ENCODE measurements at regions not wholly inside any gene's neighbourhood (a gene's known extent, or its start where the extent isn't known, plus 50 kb on each side); places are given as distances from the start of the nearest gene placed in this dataset.

DNA sequence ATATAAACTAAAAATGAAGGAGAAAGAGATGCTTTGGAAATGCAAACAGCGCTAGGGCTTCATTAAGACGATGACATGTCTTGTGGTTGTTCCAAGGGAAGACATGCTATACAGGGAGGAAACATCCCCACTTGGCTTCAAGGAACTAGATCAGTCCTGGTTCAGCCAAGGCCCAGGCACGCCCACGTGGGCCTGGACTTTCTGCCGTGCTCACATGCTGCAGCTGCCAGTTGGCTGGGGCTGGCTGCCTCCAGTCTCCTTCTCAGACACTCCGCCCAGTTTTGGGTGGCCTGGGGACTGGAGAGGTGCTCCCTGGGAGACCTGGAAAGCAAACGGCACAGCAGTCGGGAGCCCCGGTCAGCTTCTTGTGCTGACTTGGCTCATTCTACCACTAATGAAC lies 109.6 kb downstream of the GLI2 start:
- peak; percentile 76 for DNase-seq
- intact Hi-C loops (cut with DNase I), result no loop called here
- peak; percentile 69 to 84 for ATAC-seq

DNA sequence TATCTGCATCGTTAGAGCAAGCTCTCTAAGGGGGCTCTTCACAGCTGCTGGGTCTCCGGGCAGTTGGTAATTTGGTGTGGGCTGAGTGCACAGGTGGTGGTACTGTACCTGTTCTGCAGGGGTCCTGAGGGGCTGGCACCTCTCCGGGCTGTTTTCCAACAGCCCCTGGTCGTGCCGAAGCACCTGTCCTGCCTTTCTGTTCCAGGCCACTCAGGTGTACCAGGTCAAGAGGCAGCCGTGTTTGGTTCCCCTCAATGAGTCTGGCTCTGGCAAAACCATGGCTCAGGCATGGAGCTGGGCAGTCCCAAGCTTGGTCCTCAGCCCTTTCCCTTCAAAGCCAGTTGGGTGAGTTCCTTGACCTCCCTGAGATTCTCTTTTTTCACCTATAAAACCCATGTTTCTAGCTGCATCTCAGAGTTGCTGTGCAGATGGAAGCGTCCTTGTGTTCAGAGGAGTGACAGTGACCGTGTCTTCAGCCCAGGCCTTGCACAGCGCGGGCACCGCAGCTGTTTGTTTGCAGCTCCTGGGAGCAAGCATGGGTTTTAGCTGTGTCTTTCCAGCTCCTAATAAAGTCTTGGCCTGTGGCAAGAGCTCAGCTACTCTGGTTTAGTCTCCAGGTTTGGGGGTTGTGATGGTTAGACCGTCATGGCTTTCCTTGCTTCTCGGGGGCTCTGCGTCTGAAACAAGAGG lies 110.9 kb downstream of the GLI2 start:
- no peak for DNase-seq
- intact Hi-C loops (cut with DNase I), result no loop called here
- ATAC-seq, result no peak

DNA sequence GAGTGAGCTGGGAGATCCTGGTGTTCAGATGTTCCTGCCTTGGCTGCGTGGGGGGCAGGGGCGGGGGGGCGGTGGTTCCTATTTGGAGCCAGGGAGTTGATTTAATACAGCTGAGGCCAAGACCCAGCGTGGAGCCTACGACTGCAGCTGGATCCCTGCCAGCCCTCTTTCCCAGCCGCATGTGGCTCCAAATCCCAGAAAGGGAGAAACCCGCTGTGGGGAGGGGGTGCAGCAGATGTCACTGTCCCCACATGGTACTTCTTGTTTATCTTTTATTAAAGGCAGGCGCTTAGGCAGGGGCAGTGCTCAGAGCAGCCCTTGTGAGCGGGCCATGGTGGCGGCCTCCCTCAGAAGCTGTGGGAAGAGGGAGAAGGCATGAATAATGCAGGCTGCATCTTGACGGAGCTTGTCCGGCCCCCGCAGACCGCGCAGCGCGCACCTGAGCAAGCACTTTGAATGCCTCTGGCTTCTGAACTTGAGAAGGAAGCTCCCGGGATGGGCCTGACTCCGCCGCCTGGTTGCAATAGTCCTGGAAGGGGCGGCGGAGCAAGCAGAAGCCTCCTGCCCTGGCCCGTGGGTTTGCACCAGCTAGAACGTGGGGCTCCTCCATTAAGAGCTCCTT lies 112.1 kb downstream of the GLI2 start:
- intact Hi-C loops (cut with DNase I), result no loop called here
- ATAC-seq (no peak), DNase-seq (no peak)

DNA sequence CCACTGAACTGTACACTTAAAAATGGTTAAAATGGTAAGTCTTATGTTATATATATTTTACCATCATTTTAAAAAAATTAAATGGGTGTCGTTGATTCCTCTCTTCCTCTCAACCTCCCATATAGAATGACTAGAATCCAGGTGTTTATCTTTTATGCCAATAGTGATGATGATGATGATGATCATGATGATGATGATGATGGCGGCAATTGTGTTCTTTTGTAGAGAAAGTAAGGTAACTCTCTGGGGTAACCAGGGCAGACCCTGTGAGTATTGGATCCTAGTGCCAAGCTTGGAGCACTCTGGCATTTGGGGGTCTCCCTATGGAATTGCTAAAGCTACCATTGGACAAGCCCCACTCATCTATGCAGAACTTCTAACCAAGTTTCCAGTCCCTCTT lies 113.6 kb downstream of the GLI2 start:
- DNase-seq, result no peak
- ATAC-seq, result no peak
- intact Hi-C loops (cut with DNase I), result no loop called here

DNA sequence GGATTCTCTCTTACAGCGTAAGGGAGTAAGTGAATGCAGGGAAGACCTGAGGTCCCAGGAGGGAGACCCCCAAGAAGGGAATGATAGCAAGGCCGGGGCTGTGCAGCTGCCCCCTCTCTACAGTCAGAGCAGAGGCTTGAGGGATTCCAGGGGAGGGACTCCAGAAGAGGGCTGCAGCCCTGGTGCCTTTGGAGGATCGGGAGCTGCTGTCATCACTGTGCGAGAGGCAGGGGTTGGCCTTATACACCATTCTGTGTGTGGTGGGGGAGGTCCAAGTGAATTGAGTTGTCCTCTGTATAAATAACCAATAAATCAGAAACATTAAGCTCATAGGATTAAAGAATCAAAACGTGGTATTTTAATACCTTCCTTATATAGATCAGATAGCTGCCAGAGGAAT lies 114.9 kb downstream of the GLI2 start:
- DNase-seq, result no peak
- no peak for ATAC-seq
- intact Hi-C loops (cut with DNase I), result no loop called here

DNA sequence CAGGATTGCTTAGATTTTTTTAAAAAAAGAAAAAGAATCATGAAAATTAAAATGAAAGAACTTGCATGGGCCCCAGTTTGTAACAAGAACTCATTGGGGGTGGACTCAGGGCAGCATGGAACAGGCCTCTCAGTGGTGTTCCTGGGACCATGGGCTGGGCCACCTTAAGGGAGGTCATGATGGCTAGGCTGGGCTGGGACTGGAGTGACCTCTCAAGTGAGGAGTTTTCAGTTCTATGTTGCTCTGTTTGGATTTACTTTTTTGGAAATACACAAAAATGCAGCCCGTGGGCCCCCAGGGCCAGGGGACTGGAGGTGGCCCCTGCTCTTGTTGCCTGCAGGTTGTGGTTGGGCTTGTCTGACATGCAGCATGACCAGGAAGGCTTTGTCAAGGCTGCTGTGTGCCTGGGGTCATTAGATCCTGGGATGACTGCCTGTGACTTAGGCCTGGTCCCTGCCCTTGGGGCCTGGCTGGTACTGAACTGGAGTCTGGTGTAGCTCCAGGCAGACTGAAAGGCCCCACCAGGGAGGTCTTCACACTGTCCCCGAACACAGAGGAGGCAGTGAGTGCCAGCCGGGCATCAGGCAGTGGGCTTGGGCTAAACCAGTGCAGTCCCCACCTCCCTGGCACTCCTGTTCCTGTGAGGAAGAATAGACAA lies 115.6 kb downstream of the GLI2 start:
- no peak for DNase-seq
- ATAC-seq, result no peak
- intact Hi-C loops (cut with DNase I), result no loop called here

DNA sequence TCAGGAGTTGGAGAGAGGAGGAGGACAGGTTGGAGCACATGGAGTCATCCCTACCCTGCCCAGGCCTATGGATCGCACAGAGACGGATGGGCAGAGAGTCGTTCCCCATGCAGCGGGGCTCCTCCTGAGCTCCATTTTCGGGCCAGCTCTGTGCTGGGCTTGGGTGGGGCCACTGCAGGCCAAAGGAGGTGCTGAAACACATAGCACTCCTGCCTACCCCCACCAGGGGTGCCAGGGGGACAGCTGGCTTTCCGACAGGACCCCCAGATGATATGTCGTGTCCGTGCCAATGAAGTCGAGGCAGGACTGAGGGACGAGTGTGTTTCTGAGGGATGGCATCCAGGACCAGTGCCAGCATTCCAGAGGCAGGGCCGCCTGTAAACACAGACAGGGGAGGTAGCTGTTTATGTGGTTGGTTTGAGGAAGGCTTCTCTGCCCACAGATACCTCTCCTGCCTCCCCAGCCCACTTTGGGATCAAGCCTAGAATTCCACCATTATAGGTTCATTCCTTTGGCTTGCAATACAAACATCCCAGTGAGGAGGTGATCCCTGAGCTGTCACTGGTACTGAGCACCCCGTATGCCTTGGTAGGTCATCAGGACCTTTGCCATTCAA lies 116.6 kb downstream of the GLI2 start:
- DNase-seq, result no peak
- no peak for ATAC-seq
- intact Hi-C loops (cut with DNase I), result no loop called here

DNA sequence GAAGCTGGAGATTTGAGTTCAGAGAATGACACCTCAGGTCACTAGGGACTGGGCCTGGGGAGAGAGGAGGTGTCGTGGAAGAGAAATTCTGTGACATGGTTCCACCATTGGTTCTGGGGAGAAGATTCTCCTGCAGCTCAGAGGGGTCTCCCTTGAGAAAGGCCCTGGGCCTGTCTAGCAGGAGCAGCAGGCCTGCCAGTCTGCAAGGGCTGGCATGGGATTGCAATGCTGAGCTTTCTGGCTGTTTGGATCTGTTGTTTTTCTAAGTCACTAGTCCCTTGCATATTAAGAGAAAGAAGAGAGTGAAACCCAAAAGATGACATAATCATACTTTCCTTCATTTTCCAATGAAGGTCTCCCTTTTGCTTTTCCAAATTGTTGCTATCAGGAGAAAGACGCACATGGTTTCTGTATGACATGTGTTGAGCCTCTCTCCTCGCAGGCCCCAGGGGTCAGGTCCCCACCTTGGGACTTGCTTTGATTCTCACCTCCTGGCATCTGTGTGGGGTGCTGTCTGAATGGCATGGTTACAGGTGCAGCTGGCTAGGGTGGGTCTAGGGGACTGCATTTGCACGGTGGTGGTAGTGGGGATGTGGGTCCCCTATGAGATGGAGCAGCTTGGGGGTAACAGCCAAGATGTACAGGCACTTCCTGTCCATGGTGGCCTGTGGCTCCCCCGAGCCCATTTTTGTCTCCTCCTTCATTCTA lies 117.8 kb downstream of the GLI2 start:
- DNase-seq (no peak), ATAC-seq (no peak)
- intact Hi-C loops (cut with DNase I), result no loop called here

DNA sequence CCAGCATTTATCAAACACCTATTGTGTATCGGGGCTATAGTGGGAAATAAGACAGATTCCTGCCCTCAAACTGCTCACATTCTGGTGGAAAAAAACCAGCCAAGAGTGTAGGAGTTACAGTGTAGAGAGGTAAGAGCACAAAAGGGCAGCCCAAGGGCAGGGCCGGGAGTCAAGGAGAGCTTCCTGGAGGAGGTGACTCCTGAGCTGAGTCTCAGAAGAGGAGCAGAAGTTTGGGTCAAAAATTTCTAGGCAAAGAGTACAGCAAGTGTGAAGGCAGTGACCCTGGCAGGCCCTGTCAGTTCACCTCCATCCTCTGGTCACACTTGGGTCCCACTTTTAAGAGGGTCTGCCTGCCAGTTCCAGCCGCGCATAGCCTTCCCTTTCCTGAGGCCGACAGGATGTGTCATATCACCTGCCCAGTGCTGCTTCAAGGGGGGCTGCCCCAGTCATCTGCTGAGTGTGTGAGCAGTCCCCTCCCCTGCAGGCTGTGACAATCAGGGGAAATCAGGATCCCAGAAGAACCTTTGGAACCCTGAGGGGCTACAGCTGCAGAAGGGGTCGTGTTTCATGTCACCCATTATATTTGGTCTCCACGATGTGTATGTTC lies 118.4 kb downstream of the GLI2 start:
- no peak for DNase-seq
- ATAC-seq, result no peak
- intact Hi-C loops (cut with DNase I), result no loop called here

DNA sequence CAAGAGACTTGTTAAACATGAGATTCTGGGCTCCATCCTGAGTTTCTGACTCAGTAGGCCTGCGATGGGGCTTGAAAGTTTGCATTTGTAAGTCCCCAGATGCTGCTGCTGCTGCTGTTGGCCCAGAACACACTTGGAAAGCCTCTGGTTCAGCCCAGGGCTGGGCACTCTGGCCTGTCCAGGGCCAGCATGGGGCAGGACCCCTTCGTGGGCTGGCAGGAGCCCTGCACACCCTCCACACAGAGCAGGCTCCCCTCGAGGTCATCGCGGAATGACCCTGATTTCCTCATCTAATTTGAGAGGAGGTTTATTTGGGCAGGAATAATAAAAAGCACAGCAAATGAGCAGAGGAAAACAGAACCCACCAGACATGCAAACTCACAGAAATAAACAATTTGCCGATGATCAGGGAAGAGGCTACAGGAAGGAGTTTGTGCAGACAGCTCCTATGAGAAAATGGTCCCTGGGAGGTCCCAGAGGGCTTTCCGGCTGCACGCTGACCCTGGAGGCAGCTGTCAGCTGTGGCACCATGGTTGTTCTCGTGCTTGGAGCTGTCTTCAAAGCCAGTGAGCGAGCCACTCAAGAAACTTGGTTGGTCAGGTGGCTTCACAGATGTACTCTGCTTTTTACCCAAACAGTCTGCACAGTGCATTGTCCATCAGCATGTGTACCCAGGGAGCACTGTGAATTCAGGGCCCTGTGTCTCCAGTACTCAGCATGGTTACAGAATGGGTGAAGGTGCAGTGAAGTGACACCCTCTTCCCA lies 119.3 kb downstream of the GLI2 start:
- DNase-seq (no peak), ATAC-seq (no peak)
- intact Hi-C loops (cut with DNase I), result no loop called here

DNA sequence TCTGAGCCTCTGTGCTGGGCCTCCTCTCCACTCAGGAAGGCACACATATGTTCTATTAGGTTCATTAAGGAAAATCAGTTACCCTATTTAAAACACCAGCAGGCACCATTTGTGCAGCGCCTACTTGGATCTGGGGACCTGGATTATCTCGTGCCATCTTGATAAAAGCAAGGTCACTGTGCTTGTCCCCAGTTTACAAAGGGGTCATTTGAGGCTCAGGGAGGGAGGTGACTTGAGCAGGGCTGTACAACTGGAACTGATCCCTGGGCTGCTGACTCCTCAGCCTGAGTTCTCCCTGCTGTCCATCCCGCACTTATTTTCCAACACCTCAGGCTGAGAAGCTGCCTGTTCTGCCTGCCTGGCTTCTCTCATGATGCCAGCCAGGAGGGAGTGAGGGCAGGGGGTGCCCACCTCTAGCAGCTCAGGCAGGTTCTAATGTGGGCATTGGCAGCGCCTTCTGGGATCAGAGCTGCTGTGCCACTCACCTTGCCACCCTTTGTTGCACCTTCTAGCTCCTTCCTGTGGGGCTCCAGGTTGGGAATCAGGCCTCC lies 120.3 kb downstream of the GLI2 start:
- no peak for DNase-seq
- intact Hi-C loops (cut with DNase I), result no loop called here
- ATAC-seq, result no peak

DNA sequence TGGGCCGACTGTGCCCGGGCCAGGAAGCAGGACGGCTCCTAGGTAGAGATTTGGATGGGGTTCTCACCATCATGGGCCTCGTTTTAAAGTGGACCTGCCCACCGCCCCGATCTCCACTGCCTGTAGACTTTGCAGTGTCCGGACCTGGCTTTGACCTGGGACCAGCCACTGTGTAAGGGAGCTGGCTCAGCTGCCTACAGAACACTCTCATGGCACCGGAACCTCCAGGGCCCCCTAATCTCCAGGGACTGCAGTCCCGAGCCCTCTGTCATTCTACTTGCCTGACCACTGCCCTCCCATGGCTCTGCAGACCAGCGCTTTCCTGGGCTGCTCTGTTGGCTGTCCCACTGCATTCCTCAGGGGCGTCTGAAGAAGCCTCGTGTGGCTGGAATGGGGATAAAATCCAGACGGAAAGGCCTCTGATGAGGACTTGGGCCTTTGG lies 120.8 kb downstream of the GLI2 start:
- ATAC-seq (peak in 1 of 2 donors; percentile 62), DNase-seq (no peak)
- intact Hi-C loops (cut with DNase I), result no loop called here

DNA sequence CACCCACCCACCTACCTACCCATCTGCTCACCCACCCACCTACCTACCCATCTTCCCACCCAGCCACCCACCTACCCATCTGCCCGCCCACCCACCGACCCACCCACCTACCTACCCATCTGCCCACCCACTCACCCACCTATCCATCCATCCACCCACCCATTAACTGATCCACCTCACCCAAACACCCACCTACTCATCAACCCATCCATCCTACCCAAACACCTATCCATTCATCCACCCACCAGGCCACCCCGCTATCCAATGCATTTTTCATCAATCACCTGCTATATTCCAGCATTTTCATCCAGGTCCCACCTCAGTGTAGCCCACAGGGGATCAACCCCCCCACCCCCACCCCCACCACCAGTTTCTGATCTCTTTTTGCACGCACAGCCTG lies 121.8 kb downstream of the GLI2 start:
- intact Hi-C loops (cut with DNase I), result no loop called here
- DNase-seq, result no peak
- ATAC-seq, result no peak

DNA sequence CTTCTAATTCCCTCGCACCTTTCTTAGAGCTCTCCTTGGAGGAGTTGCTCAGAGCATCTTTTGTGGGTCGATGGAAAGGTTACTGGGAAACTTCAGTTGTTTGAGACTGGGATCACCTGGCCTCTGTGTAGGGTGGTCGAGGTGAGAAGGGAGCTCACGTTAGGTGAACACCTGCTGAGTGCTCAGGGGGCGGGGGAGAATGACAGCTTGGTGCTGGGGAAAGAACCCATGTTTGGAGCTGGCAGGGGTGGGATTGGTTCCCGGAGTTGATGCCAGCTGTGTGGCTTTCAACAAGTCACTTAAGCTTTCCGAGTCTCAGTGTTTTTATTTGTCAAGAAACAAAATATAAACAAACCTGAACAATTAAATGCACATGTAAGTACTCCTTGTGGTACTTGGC lies 122.3 kb downstream of the GLI2 start:
- intact Hi-C loops (cut with DNase I), result no loop called here
- DNase-seq (no peak), ATAC-seq (no peak)

DNA sequence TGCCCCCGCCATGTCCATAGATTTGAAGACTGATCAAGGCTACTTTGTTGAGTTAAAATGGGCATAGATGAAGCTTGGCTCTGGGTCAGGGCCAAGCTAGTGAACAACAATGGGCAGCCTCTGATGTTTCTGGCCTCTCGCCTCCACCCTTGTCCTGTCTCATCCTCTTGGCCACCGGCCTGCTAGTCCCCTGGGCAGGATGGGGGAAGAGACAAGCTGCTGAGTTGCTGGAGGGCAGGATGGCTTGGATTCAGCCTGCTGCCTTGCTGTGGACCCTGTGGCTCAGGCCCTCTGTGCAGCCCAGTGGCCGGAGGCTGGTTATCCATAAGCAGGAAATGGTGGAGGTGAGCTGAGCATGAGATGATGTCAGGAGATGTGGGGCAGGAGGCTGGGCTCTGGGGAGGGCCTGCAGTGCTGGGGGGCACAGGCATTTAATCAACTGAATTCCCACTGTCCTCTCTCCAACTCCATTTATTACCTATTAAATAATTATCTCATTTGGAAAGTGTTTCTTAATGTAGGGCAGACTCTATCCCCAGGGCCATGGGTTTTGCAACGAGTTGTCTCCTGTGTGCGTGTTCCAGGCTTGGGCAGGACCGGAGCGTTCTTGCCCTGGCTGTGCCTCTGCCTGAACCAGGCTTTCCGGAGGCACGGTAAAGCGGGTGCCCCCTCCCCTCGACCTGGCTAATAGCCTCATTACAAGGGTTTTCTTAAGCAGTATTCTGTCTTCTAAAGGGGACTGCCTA lies 122.9 kb downstream of the GLI2 start:
- DNase-seq (no peak), ATAC-seq (no peak)
- intact Hi-C loops (cut with DNase I), result no loop called here

DNA sequence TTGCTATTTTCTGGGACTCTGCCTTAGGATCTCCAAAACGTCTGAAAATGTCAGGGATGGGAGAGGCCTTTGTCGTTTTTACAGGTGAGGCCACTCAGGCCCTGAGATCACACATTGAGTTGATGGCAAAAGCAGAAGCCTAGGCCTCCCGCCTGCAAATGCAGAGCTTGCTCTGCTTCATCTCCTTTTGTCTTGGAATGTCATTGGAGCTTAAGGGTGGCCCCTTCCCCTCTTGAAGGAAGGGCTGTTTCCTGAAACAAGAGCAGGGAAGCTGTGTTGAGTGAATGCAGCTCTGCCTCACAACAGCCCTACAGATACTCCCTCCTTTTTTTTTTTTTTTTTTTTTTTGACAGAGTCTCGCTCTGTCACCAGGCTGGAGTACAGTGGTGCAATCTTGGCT lies 123.5 kb downstream of the GLI2 start:
- no peak for DNase-seq
- intact Hi-C loops (cut with DNase I), result no loop called here
- no peak for ATAC-seq

DNA sequence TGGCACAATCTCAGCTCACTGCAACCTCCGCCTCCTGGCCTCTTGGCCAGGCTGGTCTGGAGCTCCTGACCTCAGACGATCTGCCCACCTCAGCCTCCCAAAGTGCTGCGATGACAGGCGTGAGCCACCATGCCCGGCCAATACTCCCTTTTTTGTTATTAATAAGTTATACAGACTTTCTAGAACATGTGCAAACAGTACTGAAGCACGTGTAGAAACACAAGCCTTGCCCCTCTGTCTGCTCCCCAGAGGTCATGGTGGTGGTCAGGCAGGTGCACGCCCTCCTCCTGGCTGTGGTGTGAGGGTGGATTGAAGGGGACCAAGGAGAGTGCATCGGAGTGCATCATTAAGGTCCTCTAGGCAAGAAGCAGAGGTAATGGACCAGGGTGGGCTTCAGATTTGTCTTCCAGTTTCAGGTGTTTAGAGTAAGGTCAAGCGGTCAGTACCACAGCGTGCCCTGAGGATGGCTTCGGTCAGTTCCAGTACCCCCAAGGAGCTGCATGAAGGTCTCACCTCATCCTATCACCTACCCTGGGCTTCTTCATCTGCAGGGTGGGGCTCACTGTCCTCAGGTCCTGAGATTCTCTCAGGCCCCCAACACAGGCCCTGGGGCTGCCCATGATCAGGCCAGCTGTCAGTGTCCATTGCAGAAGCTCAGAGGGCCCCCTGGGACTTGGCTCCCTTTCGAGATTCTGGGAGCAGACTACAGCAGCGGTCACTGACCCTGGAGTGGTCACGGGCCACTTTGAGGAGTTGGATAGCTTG lies 124.3 kb downstream of the GLI2 start:
- ATAC-seq, result no peak
- intact Hi-C loops (cut with DNase I), result no loop called here
- DNase-seq, result no peak

Measured in left cardiac atrium (tissue), 4 donors.